ENCODE measurements at regions not wholly inside any gene's neighbourhood (a gene's known extent, or its start where the extent isn't known, plus 50 kb on each side); places are given as distances from the start of the nearest gene placed in this dataset.
"Not testable (repeated sequence)": the region's sequence is repeated elsewhere in the genome, so short reads cannot be mapped to it uniquely, and the experiment has no call there.

- DNase-seq: not testable (repeated sequence)
These were observed 399.0 kb downstream of the COG6 start for GRCh38 chr13:40054422-40054821.

GRCh38 chr13:40056898-40057619, 401.6 kb downstream of the COG6 start:
- DNase-seq: no peak

- no peak for DNase-seq
These were observed 403.3 kb downstream of the COG6 start for GRCh38 chr13:40058757-40059236.

- no peak for DNase-seq
These were observed 404.2 kb downstream of the COG6 start for GRCh38 chr13:40059540-40060232.

- DNase-seq: no peak
These were observed 405.0 kb downstream of the COG6 start for GRCh38 chr13:40060296-40061007.

GRCh38 chr13:40061466-40062450, 406.3 kb downstream of the COG6 start:
- DNase-seq: no peak

GRCh38 chr13:40063278-40063698, 407.8 kb downstream of the COG6 start:
- DNase-seq: no peak

GRCh38 chr13:40063703-40064102, 408.2 kb downstream of the COG6 start:
- DNase-seq: no peak

- no peak for DNase-seq
These were observed 409.0 kb downstream of the COG6 start for GRCh38 chr13:40064154-40065097.

- DNase-seq: no peak
These were observed 413.9 kb downstream of the COG6 start for GRCh38 chr13:40069173-40070044.

GRCh38 chr13:40070357-40070756, 414.9 kb downstream of the COG6 start:
- DNase-seq: no peak

GRCh38 chr13:40072663-40073120, 417.2 kb downstream of the COG6 start:
- DNase-seq: no peak

GRCh38 chr13:40074338-40074737, 418.9 kb downstream of the COG6 start:
- DNase-seq: no peak

- no peak for DNase-seq
These were observed 419.8 kb downstream of the COG6 start for GRCh38 chr13:40075281-40075680.

GRCh38 chr13:40076765-40077362, 421.4 kb downstream of the COG6 start:
- DNase-seq: no peak

- no peak for DNase-seq
These were observed 422.1 kb downstream of the COG6 start for GRCh38 chr13:40077396-40078027.

- DNase-seq: no peak
These were observed 424.3 kb downstream of the COG6 start for GRCh38 chr13:40079721-40080120.

- DNase-seq: no peak
These were observed 425.2 kb downstream of the COG6 start for GRCh38 chr13:40080676-40081075.

- no peak for DNase-seq
These were observed 427.2 kb downstream of the COG6 start for GRCh38 chr13:40082639-40083038.

Data from SHP77 treated with DMSO at 0.1 percent for 48 hours (cell line).